HG02981 (cell line): ENCODE measurements at regions not wholly inside any gene's neighbourhood (a gene's known extent, or its start where the extent isn't known, plus 50 kb on each side); places are given as distances from the start of the nearest gene placed in this dataset.
A peak's percentile ranks its signal among the peaks of the same experiment; 100 is the strongest.

Experiments
- ATAC-seq: cut with Tn5 transposase; IDR thresholded peaks from one replicate; pipeline ENCODE4 v1.9.1; 2021; ENCODE audit warnings: mild to moderate bottlenecking, moderate library complexity; ENCODE audit not compliant: unreplicated experiment

DNA sequence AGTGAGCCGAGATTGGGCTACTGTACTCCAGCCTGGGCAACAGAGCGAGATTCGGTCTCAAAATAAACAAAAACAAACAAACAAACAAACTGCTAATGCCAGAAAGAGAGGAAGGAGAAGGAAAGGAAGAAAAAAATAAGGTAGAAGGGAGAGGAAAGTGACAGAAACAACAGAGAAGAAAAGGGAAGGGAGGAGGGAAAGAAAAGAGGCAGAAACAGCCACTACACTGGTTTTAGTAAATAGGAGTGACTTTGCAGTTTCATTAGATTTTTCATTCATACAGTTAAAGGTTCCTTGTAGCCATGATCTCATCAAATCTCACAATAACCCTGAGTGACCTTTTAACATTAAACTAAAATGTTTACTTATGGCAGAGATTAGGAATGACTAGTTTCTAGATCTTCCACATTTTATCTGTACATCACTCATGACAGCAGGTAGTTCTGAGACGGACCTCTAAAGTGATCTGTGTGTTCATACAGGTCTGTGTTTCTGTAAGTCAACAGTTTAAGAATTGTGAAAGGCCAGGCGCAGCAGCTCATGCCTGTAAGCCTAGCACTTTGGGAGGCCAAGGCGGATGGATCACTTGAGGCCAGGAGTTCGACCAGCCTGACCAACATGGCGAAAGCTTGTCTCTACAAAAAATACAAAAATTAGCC, 191.3 kb upstream of the KLF14 start:
- no peak for ATAC-seq

DNA sequence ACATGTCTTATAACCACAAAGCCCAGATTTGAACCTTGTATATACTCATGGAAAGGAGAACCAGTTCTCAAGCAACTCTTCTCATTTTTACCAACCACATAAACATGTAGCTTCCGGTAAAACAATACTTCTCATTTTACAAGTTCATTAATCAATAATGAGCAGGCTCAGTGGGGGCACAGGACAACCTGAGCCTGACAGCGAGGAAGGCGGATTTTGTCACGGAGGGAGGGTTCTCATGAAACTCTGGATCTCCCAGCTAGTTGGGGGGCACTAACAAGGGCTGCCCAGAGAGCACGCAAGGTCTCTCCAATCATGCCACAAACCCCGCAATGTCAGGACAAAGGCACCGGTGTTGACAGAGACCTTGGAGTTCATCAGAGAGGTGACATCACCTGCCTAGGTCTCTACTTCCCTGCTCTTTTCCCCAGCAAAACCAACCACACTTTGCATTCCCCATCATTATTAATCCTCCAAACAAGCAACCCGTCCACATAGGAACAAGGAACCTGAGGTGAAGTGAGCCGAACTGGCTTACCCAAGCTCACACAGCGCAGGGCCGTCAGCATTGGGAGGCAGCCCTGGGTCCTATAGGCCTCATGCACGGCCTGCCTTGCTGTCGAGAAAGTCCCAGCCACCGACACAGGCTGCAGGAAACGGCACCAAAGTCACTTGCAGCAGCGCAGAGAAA, 192.1 kb upstream of the KLF14 start:
- peak; percentile 63 for ATAC-seq

DNA sequence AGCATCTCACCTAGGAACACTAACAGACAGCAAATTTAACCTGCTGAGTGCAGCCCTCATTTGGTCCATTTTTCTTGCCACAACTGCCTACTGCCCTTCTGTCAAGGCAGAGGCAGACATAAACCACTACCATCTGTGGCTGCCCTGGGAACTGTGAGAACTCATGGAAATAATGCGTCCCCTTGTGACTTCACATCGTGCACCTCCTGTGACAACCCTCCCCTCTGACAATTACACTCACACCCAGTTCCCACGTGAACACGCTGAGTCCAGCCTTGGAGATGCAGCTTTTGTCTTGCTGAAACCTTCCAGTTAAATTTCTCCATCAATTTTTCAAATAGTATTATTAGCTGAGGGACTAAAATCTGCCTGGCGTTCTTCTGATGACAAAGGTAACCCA, 193.1 kb upstream of the KLF14 start:
- ATAC-seq, result no peak

DNA sequence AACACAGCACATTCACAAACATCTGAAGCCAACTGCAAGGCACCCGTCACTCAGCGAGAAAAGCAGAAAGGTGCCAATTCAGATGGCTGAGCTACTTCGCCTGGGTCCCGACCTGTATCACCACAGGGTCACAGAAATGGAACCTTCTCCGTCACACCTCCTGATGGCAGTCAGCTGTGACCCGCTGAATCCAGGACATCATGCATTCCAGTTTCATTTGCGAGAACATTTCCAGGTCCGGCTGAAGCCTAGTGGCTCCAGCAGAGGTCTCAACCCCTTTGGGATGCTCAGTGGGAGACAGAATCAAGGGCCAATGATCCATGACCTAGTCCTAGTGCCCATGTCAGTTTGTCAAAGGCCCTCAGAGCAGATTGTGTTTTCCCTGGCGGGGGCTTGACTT, 193.6 kb upstream of the KLF14 start:
- no peak for ATAC-seq

DNA sequence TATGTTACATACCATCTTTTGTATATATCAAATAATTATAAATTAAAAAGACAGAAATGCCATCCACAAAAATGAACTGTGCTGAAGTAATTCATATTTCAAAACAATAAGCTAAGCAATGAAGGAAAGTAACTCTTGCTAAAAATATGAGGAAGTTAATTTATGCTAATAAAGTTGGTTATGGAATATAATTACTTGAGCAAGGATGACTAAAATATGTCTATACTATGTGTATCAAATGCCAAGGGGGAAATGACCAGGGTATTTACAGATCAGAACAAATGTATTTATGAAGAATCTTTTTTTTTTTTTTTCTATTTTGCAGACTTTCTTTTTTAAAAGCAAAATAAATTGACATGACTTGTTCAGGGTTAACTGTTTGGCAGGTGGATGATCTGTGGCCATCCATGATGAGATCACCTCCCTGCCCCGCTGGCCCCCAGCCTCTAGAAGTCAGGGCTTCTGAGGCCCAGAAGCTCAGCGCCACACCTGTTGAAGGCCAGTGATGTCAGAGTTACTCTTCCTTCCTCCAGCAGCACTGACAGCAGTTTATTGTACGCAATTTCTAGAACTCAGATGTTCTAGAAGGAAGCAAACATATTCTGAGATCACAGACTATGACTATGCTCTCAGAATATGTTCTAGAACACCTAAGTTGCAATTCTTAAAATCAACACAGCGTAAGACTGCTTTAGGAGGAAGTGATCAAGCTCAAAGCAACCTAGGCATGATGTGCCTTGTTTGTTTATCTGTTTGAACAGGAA, 196.1 kb upstream of the KLF14 start:
- ATAC-seq, result no peak

DNA sequence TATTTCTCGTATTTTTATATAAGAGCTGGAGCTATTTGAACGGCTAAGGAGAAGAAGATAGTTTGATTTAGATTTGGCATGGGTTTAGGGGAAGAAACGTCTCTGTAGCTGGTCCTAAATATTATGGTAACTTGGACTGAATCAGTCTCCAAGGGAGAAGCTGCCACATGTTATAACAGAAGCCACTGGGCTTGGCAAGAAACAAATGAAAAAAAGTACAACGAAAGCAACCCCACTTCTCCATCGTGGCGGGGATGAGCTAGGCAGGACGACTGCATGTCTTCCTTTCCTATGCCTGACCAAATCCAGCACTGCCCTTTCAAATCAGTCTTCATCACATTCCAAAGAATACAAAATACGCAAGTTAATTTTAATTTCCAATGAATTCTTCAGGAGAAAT, 196.7 kb upstream of the KLF14 start:
- no peak for ATAC-seq

DNA sequence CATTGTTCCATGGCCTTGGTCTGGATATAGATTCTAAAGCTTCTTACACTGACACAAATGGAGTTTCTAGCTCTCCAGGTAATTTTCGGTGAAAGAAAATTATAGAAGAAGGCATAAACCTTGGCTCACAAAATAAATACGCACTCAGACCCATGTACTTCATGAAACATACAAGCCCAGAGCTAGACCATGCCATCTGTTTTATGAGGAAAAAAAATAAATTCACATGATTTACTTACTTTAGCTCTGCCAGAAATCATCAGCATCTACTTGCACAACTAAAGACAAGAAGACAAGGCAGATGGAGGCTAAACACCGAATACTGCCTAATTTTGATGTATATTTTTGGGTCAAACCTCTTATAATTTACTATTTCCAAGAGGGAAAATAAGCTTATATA, 197.4 kb upstream of the KLF14 start:
- ATAC-seq, result no peak

DNA sequence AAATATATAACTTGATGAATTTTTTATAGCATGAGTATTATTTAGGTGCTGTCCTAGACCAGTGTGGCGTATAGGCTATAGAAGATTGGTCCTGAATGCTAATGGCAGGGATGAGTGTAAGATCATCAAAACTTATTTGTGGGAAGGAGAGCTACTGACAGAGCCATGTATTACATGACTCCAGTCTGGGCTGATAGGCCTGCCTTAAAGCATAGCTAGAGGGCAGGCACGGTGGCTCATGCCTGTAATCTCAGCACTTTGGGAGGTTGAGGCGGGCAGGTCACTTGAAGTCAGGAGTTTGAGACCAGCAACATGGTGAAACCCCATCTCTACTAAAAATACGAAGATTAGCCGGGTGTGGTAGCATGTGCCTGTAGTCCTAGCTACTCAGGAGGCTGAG, 198.1 kb upstream of the KLF14 start:
- ATAC-seq, result no peak

DNA sequence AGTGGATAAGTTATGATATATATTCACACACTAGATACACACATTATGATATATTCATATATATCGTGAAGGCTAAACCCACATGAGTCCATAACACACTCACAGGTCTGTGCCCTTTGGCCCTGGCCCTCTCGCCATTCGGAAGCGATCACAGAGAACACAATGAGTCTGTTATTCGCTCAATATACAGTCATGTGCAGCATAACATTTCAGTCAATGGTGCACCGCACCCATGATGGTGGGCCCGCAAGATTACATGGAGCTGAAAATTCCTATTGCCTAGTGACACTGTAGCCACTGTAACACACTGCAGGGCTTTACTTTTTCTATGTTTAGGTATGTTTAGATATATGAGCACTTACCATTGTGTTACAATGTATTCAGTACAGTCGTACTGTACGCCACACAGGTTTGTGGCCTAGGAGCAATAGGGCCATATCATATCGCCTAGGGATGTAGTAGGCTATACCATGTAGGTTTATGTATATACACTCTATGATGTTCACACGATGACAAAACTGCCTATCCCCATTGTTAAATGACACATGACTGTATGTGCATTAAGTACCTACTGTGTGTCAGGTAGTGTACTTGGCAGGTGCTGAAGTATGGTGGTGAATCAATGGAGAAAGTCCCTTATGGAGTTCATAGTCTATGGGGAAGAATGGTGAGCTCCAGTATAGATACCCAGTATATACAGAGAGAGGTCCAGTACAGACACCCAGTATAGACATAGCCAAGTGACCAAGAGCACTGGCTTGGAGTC, 198.8 kb upstream of the KLF14 start:
- no peak for ATAC-seq

DNA sequence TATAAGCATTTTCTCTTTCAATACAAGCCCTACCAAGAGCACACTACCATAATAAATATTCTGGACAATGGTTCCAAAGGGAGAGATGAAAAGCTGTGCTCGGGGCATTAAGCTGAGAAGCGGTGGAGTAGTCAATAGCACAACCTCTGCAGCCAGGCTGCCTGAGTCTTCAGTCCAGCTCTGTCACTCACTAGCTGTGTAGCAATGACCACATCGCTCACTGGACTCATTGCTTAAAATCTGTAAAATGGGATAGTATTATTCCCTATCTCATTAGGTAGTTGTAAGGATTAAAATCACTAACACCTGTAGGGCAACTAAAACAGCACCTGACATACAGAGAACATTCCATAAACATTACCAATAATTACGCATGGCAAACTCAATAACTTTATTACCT, 199.9 kb upstream of the KLF14 start:
- no peak for ATAC-seq

DNA sequence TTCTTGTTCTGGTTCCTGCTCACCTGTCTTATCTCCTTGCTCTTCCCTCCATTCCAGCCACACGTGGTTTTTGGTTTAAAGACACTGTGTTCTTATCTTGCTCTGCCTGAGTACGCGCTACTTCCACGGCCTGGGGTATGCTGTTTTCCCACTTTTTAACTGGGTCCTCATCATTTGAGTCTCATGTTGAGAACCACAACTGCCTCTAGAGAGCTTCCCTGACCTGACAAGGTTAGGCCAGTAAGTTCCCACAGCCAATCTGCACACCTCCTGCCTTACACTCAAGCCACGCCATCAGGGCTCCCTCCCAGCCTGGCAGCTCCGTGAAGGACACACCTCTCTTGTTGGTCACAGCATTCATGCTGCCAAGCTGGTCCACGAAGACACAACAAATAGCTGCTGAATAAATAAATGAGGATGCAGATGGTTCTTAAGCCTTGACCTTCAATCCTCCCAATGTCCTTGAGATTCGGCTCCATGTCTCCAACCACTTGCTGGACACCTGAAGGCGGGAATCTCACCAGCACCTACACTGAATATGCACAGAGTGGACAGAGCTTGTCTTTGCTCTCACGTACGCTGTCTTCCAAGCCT, 201.7 kb upstream of the KLF14 start:
- ATAC-seq, result no peak

DNA sequence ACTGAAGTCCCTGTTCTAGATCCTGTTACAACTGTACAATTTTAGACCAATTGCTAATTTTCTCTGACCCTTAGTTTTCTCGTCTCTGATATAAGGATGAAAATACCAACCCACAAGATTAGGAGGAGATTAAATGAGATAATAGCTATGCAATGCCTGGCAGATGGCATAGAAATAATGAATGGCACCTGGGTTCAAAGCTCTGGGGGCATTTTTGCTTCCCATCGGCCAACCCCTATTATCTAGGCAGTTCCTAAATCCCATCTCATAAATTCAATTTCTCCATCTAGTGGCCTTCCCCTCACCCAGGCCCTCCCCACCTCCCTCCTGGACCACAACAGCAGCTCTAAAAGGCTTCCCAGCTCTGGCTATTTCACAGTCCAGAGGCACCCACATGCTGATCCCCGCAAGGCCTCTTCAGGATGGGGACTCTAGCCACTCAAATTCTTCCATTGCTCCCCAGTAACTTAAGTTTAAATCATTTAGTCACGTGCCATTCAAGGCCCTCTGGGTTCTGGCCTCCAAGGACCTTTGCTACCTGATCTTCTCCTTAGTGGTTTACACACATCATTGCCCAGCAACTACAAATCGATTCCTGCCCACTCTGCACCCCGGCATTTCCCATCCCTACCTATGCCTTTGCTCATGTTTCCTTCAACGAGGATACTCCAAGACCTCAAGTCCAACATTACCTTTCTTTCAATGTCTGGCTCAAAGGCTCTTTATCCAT, 202.4 kb upstream of the KLF14 start:
- no peak for ATAC-seq

DNA sequence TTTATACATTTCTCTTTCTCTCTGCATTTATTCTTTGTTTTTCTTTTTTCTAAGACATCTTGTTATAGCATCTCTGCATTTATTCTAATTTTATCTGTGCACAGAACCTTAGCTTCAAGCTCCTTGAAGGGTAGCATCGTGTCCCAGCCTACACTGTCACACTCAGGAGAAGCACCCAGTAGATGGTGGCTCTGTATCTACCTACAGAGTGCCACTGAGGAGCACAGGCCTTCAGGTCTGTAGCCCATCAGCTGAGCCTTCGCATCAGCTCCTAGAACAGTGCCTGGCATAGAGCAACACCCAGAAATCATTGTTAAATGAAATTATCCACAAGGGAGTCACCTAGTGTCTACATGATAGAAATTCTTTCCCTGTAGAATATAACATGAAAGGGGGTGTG, 203.0 kb upstream of the KLF14 start:
- no peak for ATAC-seq

DNA sequence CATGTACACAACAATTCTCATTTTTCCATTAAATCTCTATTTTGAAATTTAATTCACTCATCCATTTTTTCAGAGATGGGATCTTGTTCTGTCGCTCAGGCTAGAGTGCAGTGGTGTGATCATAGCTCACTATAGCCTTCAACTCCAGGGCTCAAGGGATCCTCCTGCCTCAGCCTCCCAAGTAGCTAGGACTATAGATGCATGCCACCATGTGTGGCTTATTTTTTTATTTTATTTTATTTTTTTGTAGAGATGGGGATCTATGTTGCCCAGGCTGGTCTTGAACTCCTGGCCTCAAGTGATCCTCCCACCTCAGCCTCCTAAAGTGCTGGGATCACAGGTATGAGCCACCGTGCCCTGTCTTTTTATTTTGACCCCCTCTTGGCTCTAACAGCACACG, 203.8 kb upstream of the KLF14 start:
- no peak for ATAC-seq

DNA sequence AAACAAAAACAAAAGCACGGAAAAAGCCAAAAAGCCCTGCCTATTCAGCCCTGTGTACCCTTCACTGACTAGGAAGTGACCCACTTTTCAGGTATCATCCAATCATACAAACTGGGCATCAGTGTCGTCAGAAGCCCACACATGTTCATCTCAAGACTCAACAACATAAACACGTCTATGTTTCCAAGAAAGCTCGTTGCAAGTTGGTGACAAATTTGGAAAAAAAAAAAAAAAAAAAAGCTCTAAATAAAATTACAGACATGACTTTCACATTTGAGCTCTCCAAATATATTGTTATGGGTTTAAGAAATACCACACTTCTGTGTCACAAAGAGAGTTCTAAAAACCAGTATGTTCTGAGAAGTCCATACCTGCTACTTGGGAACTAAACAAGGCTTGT, 204.7 kb upstream of the KLF14 start:
- ATAC-seq, result no peak

DNA sequence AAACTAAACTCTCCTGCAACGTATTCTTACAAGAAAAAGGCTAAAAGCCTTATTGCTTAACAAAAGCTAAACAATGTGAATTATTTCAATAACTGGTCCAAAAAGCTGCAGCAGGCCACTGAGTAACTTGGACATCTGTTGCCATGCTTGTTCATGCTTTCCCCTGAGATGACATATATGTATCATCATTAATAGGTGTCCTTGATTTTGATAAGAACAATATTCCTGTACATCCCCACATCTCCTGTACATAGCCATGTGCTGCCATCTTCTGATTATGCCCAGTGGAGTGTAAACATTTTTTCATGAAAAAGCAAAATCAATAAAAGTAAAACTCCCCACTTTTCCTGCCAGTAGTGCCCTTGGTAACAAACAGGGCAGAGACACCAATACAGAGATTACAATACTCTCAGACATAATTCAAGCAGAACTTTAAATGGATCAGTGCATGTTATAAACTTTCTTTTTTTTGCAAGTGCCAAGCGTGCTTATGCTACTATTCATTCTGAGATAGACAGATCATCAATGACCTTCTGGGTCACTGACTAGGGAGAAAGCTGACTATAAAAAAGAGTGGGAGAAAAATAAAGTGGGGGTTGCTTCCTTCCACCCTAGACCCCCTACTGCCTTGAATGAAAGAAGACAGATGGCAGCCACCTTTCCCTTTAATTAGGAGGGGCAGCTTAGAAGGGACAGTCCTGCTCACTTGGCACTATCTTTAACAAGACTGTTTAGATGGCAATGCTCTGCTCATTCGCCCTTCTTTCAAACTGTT, 205.5 kb upstream of the KLF14 start:
- no peak for ATAC-seq

DNA sequence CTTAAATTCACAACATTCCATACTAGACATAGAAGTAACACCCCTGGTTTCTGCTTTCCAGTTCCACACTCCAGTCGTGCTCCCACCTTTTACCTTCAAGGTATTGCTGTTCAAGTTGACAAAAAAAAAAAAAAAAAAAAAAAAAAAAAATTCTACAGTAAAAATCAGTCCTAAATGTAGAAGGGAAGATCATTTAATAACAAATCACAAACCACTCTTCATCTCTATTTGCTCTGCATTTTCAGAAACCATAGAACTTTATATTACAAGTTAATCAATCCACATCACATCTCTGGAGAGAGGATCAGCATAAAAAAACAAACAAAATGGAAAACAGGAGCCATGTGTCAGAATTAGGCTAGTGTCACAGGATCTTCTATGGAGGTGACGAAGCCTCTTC, 206.3 kb upstream of the KLF14 start:
- no peak for ATAC-seq

DNA sequence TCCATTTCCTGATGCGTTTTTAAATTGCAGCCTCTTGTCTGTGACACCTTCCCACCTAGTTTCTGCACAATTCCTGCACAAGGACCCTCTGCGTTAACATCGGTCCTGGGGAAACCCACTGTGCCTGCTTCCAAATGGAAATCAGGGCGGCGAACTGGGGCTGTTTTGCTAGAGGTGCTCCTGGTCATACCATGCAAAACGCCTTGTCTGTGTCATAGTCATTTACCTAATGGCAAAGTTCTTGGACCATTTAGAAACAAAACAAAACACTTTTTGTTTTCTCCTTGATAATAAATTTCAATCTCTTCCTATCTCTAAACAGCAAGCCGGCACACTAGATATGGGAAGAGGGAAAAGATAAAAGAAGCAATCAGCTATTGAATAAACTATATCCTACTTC, 206.9 kb upstream of the KLF14 start:
- no peak for ATAC-seq

DNA sequence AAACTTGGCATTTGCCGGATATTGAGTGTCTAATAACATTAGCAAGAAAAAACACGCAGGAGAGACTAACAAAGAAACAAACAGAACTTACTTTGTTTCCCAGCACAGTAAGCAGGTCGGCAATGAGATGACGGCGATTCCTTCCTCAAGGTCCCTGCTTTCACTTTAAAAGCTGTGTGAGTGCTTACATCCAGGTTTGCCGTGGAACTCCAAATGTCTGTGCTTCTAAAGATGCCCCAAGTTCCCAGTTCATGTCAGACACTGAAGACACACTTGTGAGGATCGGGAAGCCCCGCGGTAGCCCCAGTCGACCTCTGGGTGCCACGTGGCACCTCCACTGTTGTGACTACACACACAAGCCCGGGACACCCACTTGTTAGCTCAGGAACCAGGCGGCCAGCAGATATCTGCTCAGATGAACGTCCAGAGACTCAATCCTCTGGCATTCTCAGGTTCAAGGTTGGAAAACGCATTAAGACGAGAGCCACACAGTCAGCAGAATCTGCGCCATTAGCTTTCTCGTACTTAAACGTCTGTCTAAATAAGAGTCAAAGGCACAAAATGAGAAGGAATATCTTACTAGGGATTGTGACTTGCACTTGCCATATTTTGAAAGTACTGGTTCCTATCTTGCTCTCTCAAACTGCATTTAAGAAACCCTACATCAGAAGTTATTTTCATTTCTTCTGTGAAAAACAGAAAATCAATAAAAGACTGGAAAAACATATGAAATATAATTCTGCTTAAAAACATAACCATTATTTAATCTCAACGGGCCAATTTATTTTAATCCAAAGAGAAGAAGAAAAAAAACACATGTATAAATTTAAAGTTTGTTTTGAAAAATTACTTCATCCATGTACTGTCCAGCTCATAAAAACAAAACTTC, 207.6 kb upstream of the KLF14 start:
- ATAC-seq, result no peak
